ENCODE measurements at regions not wholly inside any gene's neighbourhood (a gene's known extent, or its start where the extent isn't known, plus 50 kb on each side); places are given as distances from the start of the nearest gene placed in this dataset.
"Not testable (repeated sequence)": the region's sequence is repeated elsewhere in the genome, so short reads cannot be mapped to it uniquely, and the experiment has no call there.

DNA sequence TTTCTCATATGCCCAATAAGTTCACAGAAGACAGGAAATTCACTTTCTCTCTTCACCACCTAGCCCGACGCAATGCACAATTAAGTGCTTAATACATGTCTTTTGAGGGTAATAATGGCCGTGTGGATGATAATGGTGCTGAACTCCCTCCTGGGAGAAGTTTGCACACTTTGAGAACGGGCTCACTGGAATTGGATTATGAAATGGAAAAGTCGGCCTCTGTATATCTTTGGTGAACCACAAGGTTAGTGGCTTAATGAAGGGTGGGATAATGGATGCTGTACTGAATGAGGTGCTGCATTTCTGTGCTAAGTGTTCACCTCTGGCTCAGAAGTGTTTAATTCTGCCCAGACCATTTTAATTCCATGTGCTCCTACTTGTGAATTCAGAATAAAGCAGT is 207.5 kb downstream of the IRX2 start:
- no peaks in the 10 kb centered on the region for H3K36me3 ChIP-seq (ENCODE audit: insufficient read depth, low read depth, low read length)
- H3K27me3 ChIP-seq (ENCODE audit: insufficient read depth, low read length), result no peaks in the 10 kb centered on the region
- no peak overlapping the region for H3K27ac ChIP-seq (ENCODE audit: low read length)
- H3K4me3 ChIP-seq (ENCODE audit: low read length), result no peak overlapping the region
- H3K4me1 ChIP-seq (ENCODE audit: insufficient read depth, low read length), result no peaks in the 10 kb centered on the region
- H3K9ac ChIP-seq (ENCODE audit: low read depth, low read length), result no peak overlapping the region
- H3K9me3 ChIP-seq (ENCODE audit: insufficient read depth, low read depth, low read length), result no peaks in the 10 kb centered on the region

DNA sequence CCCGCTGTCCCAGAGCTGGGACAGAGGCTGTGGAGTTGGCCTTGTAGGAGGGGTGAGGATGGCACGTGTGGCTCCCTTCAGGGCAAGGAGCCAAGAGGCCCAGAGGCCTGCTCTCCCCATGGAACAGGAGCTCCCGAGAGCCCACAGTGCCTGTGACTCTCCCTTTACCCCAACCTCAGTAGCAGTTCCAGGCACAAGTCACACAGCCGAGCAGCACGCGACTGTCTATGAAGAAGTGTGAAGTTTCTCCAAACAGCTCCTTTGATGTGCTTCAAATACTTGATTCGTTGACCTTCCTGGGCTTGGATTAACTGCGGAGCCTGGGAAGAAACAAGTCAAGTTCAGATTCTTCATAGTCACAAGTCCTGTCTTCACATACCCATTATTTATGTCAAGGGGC is 208.7 kb downstream of the IRX2 start:
- Histone ChIP-seq H3K4me3 (ENCODE audit: low read length) (no peak overlapping the region), H3K4me1 (ENCODE audit: insufficient read depth, low read length) (peaks cover 6% of the 10 kb centered on the region), H3K9ac (ENCODE audit: low read depth, low read length) (no peak overlapping the region), H3K9me3 (ENCODE audit: insufficient read depth, low read depth, low read length) (no peaks in the 10 kb centered on the region), H3K27me3 (ENCODE audit: insufficient read depth, low read length) (no peaks in the 10 kb centered on the region), H3K27ac (ENCODE audit: low read length) (no peak overlapping the region), H3K36me3 (ENCODE audit: insufficient read depth, low read depth, low read length) (no peaks in the 10 kb centered on the region)

DNA sequence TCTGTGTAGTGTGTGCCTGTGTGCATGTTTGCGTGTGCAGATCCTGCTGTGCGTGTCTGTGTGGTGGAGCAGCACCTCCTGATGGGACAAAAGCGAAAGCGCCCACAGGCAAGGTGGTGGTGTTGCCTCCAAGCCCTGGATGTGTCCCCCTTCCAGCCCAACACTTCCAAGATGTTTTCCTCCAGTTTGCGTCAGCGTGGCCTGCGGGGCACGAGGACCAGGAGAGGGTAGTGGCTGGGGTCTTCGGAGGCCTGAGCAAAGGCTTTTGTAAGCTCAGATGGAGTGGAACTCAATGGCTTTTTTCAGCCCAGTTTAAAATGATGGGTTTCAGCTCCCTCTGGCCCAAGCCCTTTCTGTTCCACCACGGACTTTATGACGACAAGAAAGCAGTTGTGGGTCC is 209.5 kb downstream of the IRX2 start:
- Histone ChIP-seq H3K9me3 (ENCODE audit: insufficient read depth, low read depth, low read length) (no peaks in the 10 kb centered on the region), H3K27me3 (ENCODE audit: insufficient read depth, low read length) (no peaks in the 10 kb centered on the region; the same call in 1 of the 2 replicates), H3K27ac (ENCODE audit: low read length) (no peak overlapping the region), H3K9ac (ENCODE audit: low read depth, low read length) (no peak overlapping the region), H3K4me3 (ENCODE audit: low read length) (no peak overlapping the region), H3K4me1 (ENCODE audit: insufficient read depth, low read length) (peaks cover 14% of the 10 kb centered on the region), H3K36me3 (ENCODE audit: insufficient read depth, low read depth, low read length) (no peaks in the 10 kb centered on the region)

DNA sequence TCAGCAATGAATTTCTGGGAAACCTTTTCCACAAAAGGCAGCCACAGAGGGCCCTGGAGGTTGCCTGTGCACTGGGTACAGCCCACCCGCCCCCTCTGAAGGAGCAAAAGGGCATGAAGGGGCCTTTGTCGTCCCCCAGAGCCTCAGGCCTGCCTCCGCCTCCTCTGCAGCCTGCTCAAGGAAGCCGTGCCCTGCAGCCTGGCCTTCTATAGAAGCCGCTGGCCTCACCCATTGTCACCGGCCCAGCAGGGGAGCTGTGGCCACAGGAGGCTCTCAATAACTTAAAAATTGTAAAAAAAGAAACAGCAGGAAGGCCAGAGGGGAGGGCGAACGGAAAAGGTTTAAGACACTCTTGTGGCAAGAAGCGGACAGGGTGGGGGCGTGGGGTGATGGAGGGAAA is 213.3 kb downstream of the IRX2 start:
- H3K9ac ChIP-seq (ENCODE audit: low read depth, low read length), result peak overlapping the region; percentile 8; the same call in 1 of the 2 replicates
- no peaks in the 10 kb centered on the region; the same call in 1 of the 2 replicates for H3K27me3 ChIP-seq (ENCODE audit: insufficient read depth, low read length)

DNA sequence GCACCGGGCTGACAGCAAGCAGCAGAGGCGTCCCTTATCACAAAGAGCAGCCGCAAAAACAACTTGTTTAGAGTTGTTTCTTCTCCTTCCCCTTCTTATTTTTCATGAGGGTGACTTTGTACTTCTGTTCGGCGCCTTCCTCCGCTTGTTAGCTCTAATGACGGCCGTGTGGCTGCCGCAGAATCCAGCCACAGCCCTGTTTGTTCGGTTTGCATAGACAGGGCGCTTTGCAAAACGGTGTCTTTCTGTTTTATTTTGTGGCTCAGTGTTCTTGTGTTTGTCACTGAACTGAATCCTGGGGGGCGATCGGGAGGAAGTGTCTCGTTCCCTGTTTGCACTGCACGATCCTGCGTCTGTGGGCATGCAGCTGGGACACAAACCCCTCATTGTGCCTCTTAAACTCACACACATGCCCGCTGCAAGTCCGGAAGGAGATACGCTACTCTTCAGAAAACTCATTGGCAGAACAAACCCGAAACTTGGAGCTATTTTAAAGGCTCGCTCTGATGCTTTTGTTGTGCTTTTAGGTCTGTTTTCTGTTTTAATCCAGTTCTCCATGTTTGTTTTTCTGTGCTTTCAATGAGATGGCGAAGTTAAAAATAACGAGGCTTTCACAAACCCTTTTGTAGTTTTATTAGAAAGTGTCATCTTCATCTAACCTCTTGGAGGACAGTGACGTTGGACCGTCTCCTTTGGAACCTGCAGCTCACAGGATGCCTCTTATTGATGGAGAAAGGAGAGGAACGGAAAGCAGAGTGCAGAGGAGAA is 213.9 kb downstream of the IRX2 start:
- H3K27me3 ChIP-seq (ENCODE audit: insufficient read depth, low read length), result no peaks in the 10 kb centered on the region; the same call in 1 of the 2 replicates
- peak overlapping the region; percentile 10; the same call in 1 of the 2 replicates for H3K4me3 ChIP-seq (ENCODE audit: low read length)
- peaks cover 16% of the 10 kb centered on the region for H3K4me1 ChIP-seq (ENCODE audit: insufficient read depth, low read length)
- peaks cover 10% of the 10 kb centered on the region; the same call in 1 of the 2 replicates for H3K9me3 ChIP-seq (ENCODE audit: insufficient read depth, low read depth, low read length)
- H3K27ac ChIP-seq (ENCODE audit: low read length), result no peak overlapping the region
- peak overlapping the region; percentile 8; the same call in 1 of the 2 replicates for H3K9ac ChIP-seq (ENCODE audit: low read depth, low read length)
- no peaks in the 10 kb centered on the region for H3K36me3 ChIP-seq (ENCODE audit: insufficient read depth, low read depth, low read length)

More for the DNA sequence above, 213.3 kb downstream of the IRX2 start:
- Histone ChIP-seq H3K9me3 (ENCODE audit: insufficient read depth, low read depth, low read length) (peaks cover 10% of the 10 kb centered on the region; the same call in 1 of the 2 replicates), H3K36me3 (ENCODE audit: insufficient read depth, low read depth, low read length) (no peaks in the 10 kb centered on the region), H3K27ac (ENCODE audit: low read length) (no peak overlapping the region), H3K4me3 (ENCODE audit: low read length) (peak overlapping the region; percentile 10; the same call in 1 of the 2 replicates), H3K4me1 (ENCODE audit: insufficient read depth, low read length) (peaks cover 16% of the 10 kb centered on the region)

DNA sequence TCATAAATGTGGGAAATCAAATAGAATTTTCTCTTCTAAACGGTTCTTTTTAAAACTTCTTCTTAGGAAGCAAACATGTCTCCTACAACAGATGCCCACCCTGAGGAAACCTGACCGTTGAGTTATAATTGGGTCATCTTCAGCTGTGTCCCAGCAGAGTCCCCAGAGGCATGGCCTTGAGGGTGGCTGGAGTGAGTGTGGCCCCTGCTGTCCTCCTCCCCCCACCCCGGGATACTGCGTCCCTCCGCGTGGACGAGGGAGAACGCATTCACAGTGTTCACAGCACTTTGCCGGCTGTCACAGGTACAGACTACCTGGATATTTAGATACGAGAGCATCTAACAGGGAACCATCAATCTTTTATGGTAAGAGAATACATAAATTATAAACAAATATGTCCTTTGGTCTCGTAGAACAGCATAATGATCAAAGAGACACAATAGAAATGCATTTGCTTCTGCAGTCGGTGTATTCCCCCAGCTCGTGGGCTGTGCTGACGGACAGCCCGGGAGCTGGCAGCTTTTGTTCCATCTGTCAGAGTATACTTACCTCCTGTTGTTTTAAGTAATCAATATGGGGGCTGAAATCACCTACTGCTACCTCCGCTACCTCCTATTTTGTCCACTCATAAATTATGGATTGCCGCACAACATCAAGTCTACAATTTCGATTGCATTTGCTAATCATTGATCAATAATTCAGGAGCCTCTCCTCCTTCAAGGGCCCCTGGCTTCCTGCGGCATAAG is 214.7 kb downstream of the IRX2 start:
- Histone ChIP-seq H3K4me1 (ENCODE audit: insufficient read depth, low read length) (peaks cover 19% of the 10 kb centered on the region), H3K27me3 (ENCODE audit: insufficient read depth, low read length) (no peaks in the 10 kb centered on the region; the same call in 1 of the 2 replicates), H3K27ac (ENCODE audit: low read length) (no peak overlapping the region), H3K4me3 (ENCODE audit: low read length) (no peak overlapping the region), H3K36me3 (ENCODE audit: insufficient read depth, low read depth, low read length) (no peaks in the 10 kb centered on the region), H3K9ac (ENCODE audit: low read depth, low read length) (peak overlapping the region; percentile 8; the same call in 1 of the 2 replicates), H3K9me3 (ENCODE audit: insufficient read depth, low read depth, low read length) (peaks cover 10% of the 10 kb centered on the region; the same call in 1 of the 2 replicates)

DNA sequence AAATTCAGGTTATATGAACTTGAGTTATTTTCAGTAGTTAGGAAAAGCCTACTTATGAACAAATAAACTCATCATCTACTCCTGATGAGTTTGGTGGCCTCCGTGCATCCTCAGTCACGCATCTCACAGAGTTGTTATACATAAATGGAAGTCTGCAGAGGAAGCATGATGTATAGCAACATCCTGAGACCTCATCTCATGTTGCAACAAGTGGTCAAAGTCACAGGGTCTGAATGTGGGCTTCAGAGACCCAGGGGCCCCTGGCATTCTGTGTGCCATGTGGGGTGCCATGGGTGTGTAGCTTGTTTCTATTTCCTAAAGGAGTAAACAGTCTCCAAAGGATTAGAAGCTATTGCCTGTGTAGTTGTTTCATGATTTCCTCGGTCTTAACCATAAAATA is 216.5 kb downstream of the IRX2 start:
- no peak overlapping the region for H3K27ac ChIP-seq (ENCODE audit: low read length)
- peaks cover 19% of the 10 kb centered on the region for H3K4me1 ChIP-seq (ENCODE audit: insufficient read depth, low read length)
- H3K9ac ChIP-seq (ENCODE audit: low read depth, low read length), result no peak overlapping the region
- H3K4me3 ChIP-seq (ENCODE audit: low read length), result no peak overlapping the region
- H3K27me3 ChIP-seq (ENCODE audit: insufficient read depth, low read length), result no peaks in the 10 kb centered on the region; the same call in 1 of the 2 replicates
- H3K9me3 ChIP-seq (ENCODE audit: insufficient read depth, low read depth, low read length), result peaks cover 10% of the 10 kb centered on the region; the same call in 1 of the 2 replicates
- H3K36me3 ChIP-seq (ENCODE audit: insufficient read depth, low read depth, low read length), result no peaks in the 10 kb centered on the region

DNA sequence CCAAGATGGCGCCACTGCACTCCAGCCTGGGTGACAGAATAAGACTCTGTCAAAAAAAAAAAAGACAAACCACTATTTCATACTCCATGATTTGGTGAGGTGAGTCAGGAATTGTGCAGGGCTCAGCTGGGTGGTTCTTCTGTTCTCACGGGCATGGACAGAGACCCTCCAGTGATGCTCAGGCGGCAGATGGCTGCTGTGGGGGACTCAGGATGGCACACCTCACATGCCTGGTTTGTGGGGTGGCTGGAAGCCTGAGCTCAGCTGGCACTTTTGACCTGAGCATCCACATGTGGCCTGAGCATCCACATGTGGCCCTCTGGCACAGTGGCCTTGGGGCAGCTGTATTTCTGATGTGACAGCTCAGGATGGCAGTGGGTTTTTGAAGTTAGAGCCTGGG is 217.2 kb downstream of the IRX2 start:
- H3K4me3 ChIP-seq (ENCODE audit: low read length), result no peak overlapping the region
- no peak overlapping the region for H3K9ac ChIP-seq (ENCODE audit: low read depth, low read length)
- peaks cover 10% of the 10 kb centered on the region; the same call in 1 of the 2 replicates for H3K9me3 ChIP-seq (ENCODE audit: insufficient read depth, low read depth, low read length)
- H3K4me1 ChIP-seq (ENCODE audit: insufficient read depth, low read length), result peaks cover 19% of the 10 kb centered on the region
- H3K27me3 ChIP-seq (ENCODE audit: insufficient read depth, low read length), result no peaks in the 10 kb centered on the region; the same call in 1 of the 2 replicates
- no peak overlapping the region for H3K27ac ChIP-seq (ENCODE audit: low read length)
- H3K36me3 ChIP-seq (ENCODE audit: insufficient read depth, low read depth, low read length), result no peaks in the 10 kb centered on the region

DNA sequence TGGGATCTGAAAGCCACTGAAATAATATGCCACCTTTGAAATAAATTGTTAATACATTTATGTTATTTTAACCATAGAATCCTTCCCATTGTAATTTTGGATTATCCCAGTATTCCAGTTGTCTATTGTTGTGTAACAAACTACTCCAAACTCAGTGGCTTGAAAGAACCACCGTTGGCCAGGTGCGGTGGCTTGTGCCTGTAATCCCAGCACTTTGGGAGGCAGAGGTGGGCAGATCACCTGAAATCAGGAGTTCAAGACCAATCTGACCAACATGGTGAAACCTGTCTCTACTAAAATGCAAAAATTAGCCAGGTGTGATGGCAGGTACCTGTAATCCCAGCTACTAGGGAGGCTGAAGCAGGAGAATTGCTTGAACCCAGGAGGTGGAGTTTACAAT is 217.6 kb downstream of the IRX2 start:
- not testable (repeated sequence) for H3K9ac ChIP-seq (ENCODE audit: low read depth, low read length); H3K36me3 ChIP-seq (ENCODE audit: insufficient read depth, low read depth, low read length); H3K9me3 ChIP-seq (ENCODE audit: insufficient read depth, low read depth, low read length); H3K27me3 ChIP-seq (ENCODE audit: insufficient read depth, low read length); H3K27ac ChIP-seq (ENCODE audit: low read length)
- Histone ChIP-seq H3K4me3 (ENCODE audit: low read length) (peak overlapping the region; percentile 6; the same call in 1 of the 2 replicates), H3K4me1 (ENCODE audit: insufficient read depth, low read length) (peaks cover 19% of the 10 kb centered on the region)

DNA sequence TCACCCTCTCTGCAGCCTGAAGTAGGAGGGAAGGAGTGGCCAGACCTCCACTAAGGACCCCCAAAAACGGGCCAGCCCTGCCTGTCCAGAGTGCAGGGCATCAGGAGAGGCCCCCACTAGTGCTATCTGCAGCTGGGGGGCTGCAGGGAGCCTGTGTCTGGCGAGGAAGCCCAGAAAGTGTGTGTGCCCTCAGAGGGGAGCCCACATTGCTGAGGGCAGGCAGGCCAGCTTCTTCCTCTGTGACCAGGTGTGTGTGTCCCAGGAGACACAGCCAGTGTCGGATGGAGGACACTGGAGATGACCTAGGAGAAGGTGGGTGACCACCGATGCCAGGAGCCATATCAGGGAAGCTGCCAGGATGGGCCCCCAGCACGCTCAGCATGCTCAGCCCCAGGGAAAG is 218.7 kb downstream of the IRX2 start:
- H3K27ac ChIP-seq (ENCODE audit: low read length), result no peak overlapping the region
- H3K9ac ChIP-seq (ENCODE audit: low read depth, low read length), result no peak overlapping the region
- H3K27me3 ChIP-seq (ENCODE audit: insufficient read depth, low read length), result no peaks in the 10 kb centered on the region; the same call in 1 of the 2 replicates
- H3K36me3 ChIP-seq (ENCODE audit: insufficient read depth, low read depth, low read length), result no peaks in the 10 kb centered on the region
- H3K4me3 ChIP-seq (ENCODE audit: low read length), result no peak overlapping the region
- peaks cover 13% of the 10 kb centered on the region for H3K4me1 ChIP-seq (ENCODE audit: insufficient read depth, low read length)
- H3K9me3 ChIP-seq (ENCODE audit: insufficient read depth, low read depth, low read length), result peaks cover 10% of the 10 kb centered on the region

DNA sequence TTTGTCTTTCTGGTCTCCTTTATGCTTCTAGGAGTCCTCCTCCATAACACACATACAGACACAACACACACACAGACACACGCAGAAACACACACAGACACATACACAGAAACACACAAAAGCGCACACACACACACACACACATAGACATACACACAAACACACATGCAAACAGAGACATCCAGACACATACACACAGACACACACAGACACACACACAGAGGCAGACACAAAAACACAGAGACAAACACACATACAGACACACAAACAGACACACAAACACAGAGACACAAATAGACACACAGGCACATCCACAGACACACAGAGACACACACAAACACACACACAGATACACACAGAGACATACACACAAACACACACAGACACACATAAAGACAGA is 220.2 kb downstream of the IRX2 start:
- Histone ChIP-seq H3K9ac (ENCODE audit: low read depth, low read length) (no peak overlapping the region), H3K4me1 (ENCODE audit: insufficient read depth, low read length) (peaks cover 3% of the 10 kb centered on the region; the same call in 1 of the 2 replicates), H3K36me3 (ENCODE audit: insufficient read depth, low read depth, low read length) (no peaks in the 10 kb centered on the region), H3K9me3 (ENCODE audit: insufficient read depth, low read depth, low read length) (peaks cover 10% of the 10 kb centered on the region), H3K27me3 (ENCODE audit: insufficient read depth, low read length) (no peaks in the 10 kb centered on the region), H3K4me3 (ENCODE audit: low read length) (no peak overlapping the region), H3K27ac (ENCODE audit: low read length) (no peak overlapping the region)

Measured in iPS-20b (cell line).